B cell (primary cell): ENCODE measurements at regions not wholly inside any gene's neighbourhood (a gene's known extent, or its start where the extent isn't known, plus 50 kb on each side); places are given as distances from the start of the nearest gene placed in this dataset.

Experiments
- ATAC-seq: fragments of 200-7000 bp; cut with Tn5 transposase; one replicate; pipeline ENCODE4 v1.10.0; 2021; ENCODE audit warnings: low read depth, mild to moderate bottlenecking, moderate number of reproducible peaks, moderate library complexity
- CTCF ChIA-PET: fragments of 350-600 bp; sonication (Branson Sonifier 250); formaldehyde crosslinking; loops from one replicate; lab custom pipeline; 2021; ENCODE audit warnings: antibody characterized with exemption, inconsistent platforms; lab: Charles Lee
- POLR2A ChIA-PET: fragments of 350-600 bp; sonication (Branson Sonifier 250); formaldehyde crosslinking; loops from one replicate; lab custom pipeline; 2021; ENCODE audit warnings: antibody characterized with exemption; lab: Charles Lee
- DNase-seq: peaks from one replicate; pipeline ENCODE4 v3.0.0; 2013
- H2AFZ ChIP-seq: 2 replicates; pipeline ENCODE4 v1.6.1; 2012; ENCODE audit warnings: mild to moderate bottlenecking, low read depth, low read length; ENCODE audit not compliant: insufficient read depth, poor library complexity, severe bottlenecking
- H3K27ac ChIP-seq, 2 donors: 1 replicate in 1 of 2; 2 replicates in 1 of 2; pipeline ENCODE4 v1.5.1; 2012 to 2013; ENCODE audit warnings: low read length in 2 of 2, mild to moderate bottlenecking in 2 of 2, moderate library complexity in 1 of 2
- H3K27me3 ChIP-seq, 4 experiments: fragments of 200-600 bp in 1 of 4; sonication (generic) in 1 of 4; replicated peaks in 1 of 4; 1 replicate in 2 of 4; 2 replicates in 2 of 4; pipeline versions ENCODE4 v1.6.1 to v1.7.0; 2013 to 2016; ENCODE audit warnings: low read length in 3 of 4, mild to moderate bottlenecking in 2 of 4, mixed read lengths in 1 of 4, moderate library complexity in 1 of 4; ENCODE audit not compliant: insufficient read depth in 4 of 4, control insufficient read depth in 3 of 4; ENCODE audit errors: control extremely low read depth in 1 of 4
- H3K36me3 ChIP-seq, 2 experiments: replicated peaks in 1 of 2; 1 replicate in 1 of 2; 2 replicates in 1 of 2; pipeline versions ENCODE4 v1.6.1 to v1.7.1; 2013; ENCODE audit warnings: low read length in 1 of 2; ENCODE audit not compliant: insufficient read depth in 2 of 2, control insufficient read depth in 1 of 2; ENCODE audit errors: control extremely low read depth in 1 of 2, extremely low read depth in 1 of 2
- H3K4me1 ChIP-seq, 2 donors: fragments of 200-600 bp in 1 of 2; sonication (generic) in 1 of 2; 1 replicate in 1 of 2; 2 replicates in 1 of 2; pipeline versions ENCODE4 v1.5.1 to v1.6.1; 2013 to 2017; ENCODE audit warnings: low read length in 2 of 2; ENCODE audit not compliant: control insufficient read depth in 2 of 2, insufficient read depth in 2 of 2
- H3K4me2 ChIP-seq: replicated peaks from 2 replicates; pipeline ENCODE3; 2012; ENCODE audit warnings: mild to moderate bottlenecking, low read depth, low read length; ENCODE audit not compliant: poor library complexity, severe bottlenecking
- H3K4me3 ChIP-seq, 5 experiments: fragments of 200-600 bp in 1 of 5; sonication (generic) in 1 of 5; 1 replicate in 3 of 5; 2 replicates in 2 of 5; pipeline versions ENCODE4 v1.5.1 to v1.7.0; 2011 to 2016; ENCODE audit warnings: low read length in 4 of 5, mild to moderate bottlenecking in 4 of 5, low read depth in 2 of 5, control low read depth in 1 of 5, moderate library complexity in 1 of 5; ENCODE audit not compliant: insufficient read depth in 1 of 5; ENCODE audit errors: control extremely low read depth in 1 of 5, extremely low read depth in 1 of 5
- H3K79me2 ChIP-seq: fragments of 200-600 bp; sonication (generic); one replicate; pipeline ENCODE4 v1.6.0; 2016; ENCODE audit warnings: low read length; ENCODE audit not compliant: control insufficient read depth, insufficient read depth
- H3K9ac ChIP-seq: fragments of 200-600 bp; sonication (generic); 2 replicates; pipeline ENCODE4 v1.6.1; 2017; ENCODE audit warnings: mild to moderate bottlenecking, low read length, moderate library complexity
- H3K9me3 ChIP-seq, 3 donors: one replicate each; pipeline versions ENCODE4 v1.6.1 to v1.7.1; 2013; ENCODE audit warnings: low read length in 2 of 3; ENCODE audit not compliant: control insufficient read depth in 2 of 3, insufficient read depth in 1 of 3; ENCODE audit errors: control extremely low read depth in 1 of 3
- H4K20me1 ChIP-seq: 2 replicates; pipeline ENCODE4 v1.6.0; 2012; ENCODE audit warnings: mild to moderate bottlenecking, low read length; ENCODE audit not compliant: insufficient read depth, control insufficient read depth, poor library complexity, severe bottlenecking
- H3K27ac Mint-ChIP-seq: one replicate; pipeline ENCODE4 v1.8.0; 2021; ENCODE audit warnings: mixed read lengths
- H3K27me3 Mint-ChIP-seq: one replicate; pipeline ENCODE4 v1.8.0; 2021; ENCODE audit warnings: mixed read lengths
- H3K4me1 Mint-ChIP-seq: one replicate; pipeline ENCODE4 v1.8.0; 2021; ENCODE audit warnings: mixed read lengths
- H3K4me3 Mint-ChIP-seq: one replicate; pipeline ENCODE4 v1.8.0; 2021; ENCODE audit warnings: mixed read lengths
- H3K9me3 Mint-ChIP-seq: one replicate; pipeline ENCODE4 v1.8.0; 2022; ENCODE audit warnings: mixed read lengths; ENCODE audit not compliant: insufficient read depth
- EZH2 ChIP-seq: IDR thresholded peaks from 2 replicates; pipeline ENCODE4 v1.6.1; 2012; ENCODE audit warnings: borderline replicate concordance, low read depth, mild to moderate bottlenecking, moderate library complexity, low read length; ENCODE audit not compliant: insufficient read depth, poor library complexity, severe bottlenecking
- WGBS: methylation state at CpG from one replicate; pipeline ENCODE4 v1.1.5; 2013; ENCODE audit warnings: missing lambda C conversion rate; ENCODE audit not compliant: insufficient coverage; 5-methylcytosine and 5-hydroxymethylcytosine counted together
- intact Hi-C: fragments of 100-400 bp; cut with micrococcal nuclease; formaldehyde crosslinking; loops from one replicate; pipeline ENCODE4 v1.10.0; 2022
- TF ChIP-seq, protein P1 (sequence below): fragments of 200-600 bp; IDR thresholded peaks from one replicate; pipeline ENCODE4 v1.8.0; 2022; ENCODE audit warnings: antibody characterized with exemption, mild to moderate bottlenecking

DNA sequence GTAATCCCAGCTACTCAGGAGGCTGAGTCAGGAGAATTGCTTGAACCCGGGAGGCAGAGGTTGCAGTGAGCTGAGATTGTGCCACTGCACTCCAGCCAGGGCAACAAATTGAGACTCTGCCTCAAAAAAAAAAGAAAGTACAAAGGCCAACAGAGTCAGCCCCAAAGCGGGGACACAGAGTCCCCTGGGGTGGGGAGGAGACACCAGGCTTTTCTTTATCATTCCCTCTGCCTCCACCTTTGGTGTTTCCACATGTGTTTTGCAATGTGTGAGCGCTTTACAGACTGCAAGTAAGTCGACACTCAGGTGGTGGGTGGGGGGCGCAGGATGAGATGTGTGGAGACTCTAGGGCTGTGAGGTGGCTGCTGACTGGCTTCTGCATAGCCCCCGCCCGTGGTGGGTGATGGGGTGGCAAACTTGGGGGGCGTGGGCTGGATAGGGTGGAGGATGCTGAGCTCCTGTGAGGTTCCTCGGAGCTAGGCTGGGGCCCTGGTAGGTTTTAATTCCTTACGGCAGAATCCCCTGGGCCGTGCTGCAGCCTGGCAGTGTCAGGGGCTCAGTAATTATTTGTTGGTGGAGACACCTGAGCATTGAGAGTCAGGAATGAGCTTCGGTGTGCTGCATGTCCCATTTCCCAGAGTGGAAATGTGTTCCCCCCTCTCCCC lies 177.2 kb downstream of the CTTN start:
- no peaks in the 10 kb centered on the region for H3K79me2 ChIP-seq
- H4K20me1 ChIP-seq, result no peaks in the 10 kb centered on the region
- intact Hi-C loops, result no loop called here
- no peaks in the 10 kb centered on the region for H3K4me1 ChIP-seq
- ATAC-seq (no peak), DNase-seq (no peak)
- no peaks in the 10 kb centered on the region for H3K27me3 ChIP-seq
- WGBS, result 87% methylated on average over 8 of the region's 12 CpGs
- TF ChIP-seq, protein P1, sequence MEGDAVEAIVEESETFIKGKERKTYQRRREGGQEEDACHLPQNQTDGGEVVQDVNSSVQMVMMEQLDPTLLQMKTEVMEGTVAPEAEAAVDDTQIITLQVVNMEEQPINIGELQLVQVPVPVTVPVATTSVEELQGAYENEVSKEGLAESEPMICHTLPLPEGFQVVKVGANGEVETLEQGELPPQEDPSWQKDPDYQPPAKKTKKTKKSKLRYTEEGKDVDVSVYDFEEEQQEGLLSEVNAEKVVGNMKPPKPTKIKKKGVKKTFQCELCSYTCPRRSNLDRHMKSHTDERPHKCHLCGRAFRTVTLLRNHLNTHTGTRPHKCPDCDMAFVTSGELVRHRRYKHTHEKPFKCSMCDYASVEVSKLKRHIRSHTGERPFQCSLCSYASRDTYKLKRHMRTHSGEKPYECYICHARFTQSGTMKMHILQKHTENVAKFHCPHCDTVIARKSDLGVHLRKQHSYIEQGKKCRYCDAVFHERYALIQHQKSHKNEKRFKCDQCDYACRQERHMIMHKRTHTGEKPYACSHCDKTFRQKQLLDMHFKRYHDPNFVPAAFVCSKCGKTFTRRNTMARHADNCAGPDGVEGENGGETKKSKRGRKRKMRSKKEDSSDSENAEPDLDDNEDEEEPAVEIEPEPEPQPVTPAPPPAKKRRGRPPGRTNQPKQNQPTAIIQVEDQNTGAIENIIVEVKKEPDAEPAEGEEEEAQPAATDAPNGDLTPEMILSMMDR, result no peak
- TF ChIP-seq EZH2, result no peak
- H3K9me3 Mint-ChIP-seq, result no peaks in the 10 kb centered on the region
- H3K4me3 ChIP-seq, result no peak overlapping the region
- no peak overlapping the region for H3K27ac ChIP-seq
- no peaks in the 10 kb centered on the region for H3K36me3 ChIP-seq
- POLR2A ChIA-PET, result no interaction called here
- peaks cover 4% of the 10 kb centered on the region for H3K27me3 Mint-ChIP-seq
- peaks cover 0 to 6% (median 0%) of the 10 kb centered on the region in 3 donors for H3K9me3 ChIP-seq
- CTCF ChIA-PET, result no interaction called here
- H3K4me3 Mint-ChIP-seq, result no peak overlapping the region
- no peak overlapping the region for H3K9ac ChIP-seq
- no peak overlapping the region for H3K27ac Mint-ChIP-seq
- H3K4me1 Mint-ChIP-seq, result no peaks in the 10 kb centered on the region
- no peak overlapping the region for H2AFZ ChIP-seq
- H3K4me2 ChIP-seq, result no peak overlapping the region

DNA sequence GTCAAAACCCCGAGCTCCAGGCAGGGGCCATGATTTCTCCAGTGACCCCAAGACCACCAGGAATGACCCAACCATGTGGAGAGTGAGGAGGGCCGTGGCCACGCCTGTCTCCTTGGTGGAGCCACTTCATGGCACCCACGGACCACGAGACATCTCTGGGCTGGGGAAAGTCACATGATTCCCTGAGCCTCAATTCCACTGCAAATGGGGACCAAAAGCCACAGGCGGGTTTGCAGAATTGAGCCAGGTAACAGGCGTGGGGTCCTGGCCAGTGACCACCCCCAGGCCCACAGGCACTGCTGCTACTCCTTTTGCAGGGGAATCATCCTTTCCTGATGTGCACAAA lies 178.9 kb downstream of the CTTN start:
- TF ChIP-seq, protein P1, result no peak
- no peak for TF ChIP-seq EZH2
- Mint-ChIP-seq H3K4me3 (no peak overlapping the region), H3K27me3 (no peaks in the 10 kb centered on the region), H3K9me3 (no peaks in the 10 kb centered on the region), H3K27ac (no peak overlapping the region), H3K4me1 (no peaks in the 10 kb centered on the region)
- no peak overlapping the region for H3K4me3 ChIP-seq
- ChIA-PET POLR2A (no interaction called here), CTCF (no interaction called here)
- no peak for ATAC-seq
- H3K9me3 ChIP-seq, result peaks cover 0 to 6% (median 0%) of the 10 kb centered on the region in 3 donors
- no peaks in the 10 kb centered on the region for H4K20me1 ChIP-seq
- 81% methylated on average over 5 of the region's 7 CpGs for WGBS
- no peaks in the 10 kb centered on the region for H3K36me3 ChIP-seq
- DNase-seq, result no peak
- no peak overlapping the region for H2AFZ ChIP-seq
- no peak overlapping the region for H3K27ac ChIP-seq
- H3K4me2 ChIP-seq, result no peak overlapping the region
- intact Hi-C loops, result no loop called here
- H3K9ac ChIP-seq, result no peak overlapping the region
- H3K4me1 ChIP-seq, result no peaks in the 10 kb centered on the region
- H3K27me3 ChIP-seq, result no peaks in the 10 kb centered on the region
- no peaks in the 10 kb centered on the region for H3K79me2 ChIP-seq
